Hepatocyte (in vitro differentiated cells): ENCODE measurements at regions not wholly inside any gene's neighbourhood (a gene's known extent, or its start where the extent isn't known, plus 50 kb on each side); places are given as distances from the start of the nearest gene placed in this dataset.

Experiments used
- DNase-seq: peaks from one replicate; pipeline ENCODE4 v3.0.0-alpha.2; 2016; ENCODE audit warnings: low spot score
- H2AFZ ChIP-seq: fragments of 200-600 bp; sonication (generic); 2 replicates; pipeline ENCODE4 v1.6.0; 2016; ENCODE audit warnings: antibody characterized with exemption, mild to moderate bottlenecking
- H3K27ac ChIP-seq: fragments of 200-600 bp; sonication (generic); 2 replicates; pipeline ENCODE4 v1.5.1; 2016; ENCODE audit warnings: mild to moderate bottlenecking
- H3K27me3 ChIP-seq: fragments of 200-600 bp; sonication (generic); 2 replicates; pipeline ENCODE4 v1.6.1; 2016
- H3K36me3 ChIP-seq: fragments of 200-600 bp; sonication (generic); replicated peaks from 2 replicates; pipeline ENCODE4 v1.5.1; 2016; ENCODE audit warnings: low read depth; ENCODE audit not compliant: insufficient read depth
- H3K4me1 ChIP-seq: fragments of 200-600 bp; sonication (generic); 2 replicates; pipeline ENCODE4 v1.5.1; 2016; ENCODE audit warnings: mild to moderate bottlenecking, moderate library complexity; ENCODE audit not compliant: insufficient read depth
- H3K4me2 ChIP-seq: fragments of 200-600 bp; sonication (generic); 2 replicates; pipeline ENCODE4 v1.6.0; 2016
- H3K4me3 ChIP-seq: fragments of 200-600 bp; sonication (generic); 2 replicates; pipeline ENCODE4 v1.5.1; 2016; ENCODE audit warnings: mild to moderate bottlenecking
- H3K79me2 ChIP-seq: fragments of 200-600 bp; sonication (generic); 2 replicates; pipeline ENCODE4 v1.6.0; 2017; ENCODE audit warnings: mild to moderate bottlenecking
- H3K9me2 ChIP-seq: fragments of 200-600 bp; sonication (generic); replicated peaks from 2 replicates; pipeline ENCODE4 v1.6.0; 2017; ENCODE audit warnings: mild to moderate bottlenecking; ENCODE audit not compliant: insufficient read depth
- H3K9me3 ChIP-seq: fragments of 200-600 bp; sonication (generic); 2 replicates; pipeline ENCODE4 v1.5.1; 2016; ENCODE audit warnings: low read depth, mild to moderate bottlenecking
- H4K20me1 ChIP-seq: fragments of 200-600 bp; sonication (generic); 2 replicates; pipeline ENCODE4 v1.6.0; 2016; ENCODE audit warnings: mild to moderate bottlenecking; ENCODE audit not compliant: insufficient read depth, poor library complexity, severe bottlenecking
- CTCF ChIP-seq: fragments of 200-600 bp; sonication (generic); IDR thresholded peaks from 2 replicates; pipeline ENCODE4 v1.5.1; 2016; ENCODE audit warnings: antibody characterized with exemption, mild to moderate bottlenecking; ENCODE audit not compliant: poor library complexity
- EZH2 ChIP-seq: fragments of 200-600 bp; sonication (generic); IDR thresholded peaks from 2 replicates; pipeline ENCODE4 v1.6.1; 2016; ENCODE audit warnings: antibody characterized with exemption, mild to moderate bottlenecking, borderline replicate concordance
- EZH2phosphoT487 ChIP-seq: fragments of 200-600 bp; sonication (generic); IDR thresholded peaks from one replicate; pipeline ENCODE4 v1.6.1; 2018; ENCODE audit warnings: antibody characterized with exemption, mild to moderate bottlenecking, low read depth, moderate library complexity; ENCODE audit not compliant: unreplicated experiment, severe bottlenecking
- WGBS: methylation state at CpG from one replicate; pipeline ENCODE4 v1.1.6; 2016; ENCODE audit warnings: low lambda C conversion rate; ENCODE audit errors: missing lambda C conversion rate; 5-methylcytosine and 5-hydroxymethylcytosine counted together

GRCh38 chr2:167345559-167345958, 457.3 kb downstream of the XIRP2 start:
- Histone ChIP-seq H3K4me1 (no peaks in the 10 kb centered on the region), H3K4me2 (no peak overlapping the region), H3K79me2 (no peaks in the 10 kb centered on the region), H3K27ac (no peak overlapping the region), H4K20me1 (no peaks in the 10 kb centered on the region), H3K9me3 (no peaks in the 10 kb centered on the region), H3K27me3 (no peaks in the 10 kb centered on the region), H3K36me3 (no peaks in the 10 kb centered on the region), H3K4me3 (no peak overlapping the region), H2AFZ (no peak overlapping the region), H3K9me2 (no peaks in the 10 kb centered on the region)
- DNase-seq = no peak
- no peak for TF ChIP-seq EZH2
- no peak for TF ChIP-seq EZH2phosphoT487
- no peak for TF ChIP-seq CTCF
- WGBS = 81% methylated on average over 2 of the region's 2 CpGs

GRCh38 chr2:167342769-167343168, 454.5 kb downstream of the XIRP2 start:
- Histone ChIP-seq H2AFZ (no peak overlapping the region), H3K9me3 (no peaks in the 10 kb centered on the region), H3K36me3 (no peaks in the 10 kb centered on the region), H3K4me2 (no peak overlapping the region), H3K9me2 (no peaks in the 10 kb centered on the region), H3K27me3 (no peaks in the 10 kb centered on the region), H3K4me3 (no peak overlapping the region), H3K4me1 (no peaks in the 10 kb centered on the region), H4K20me1 (no peaks in the 10 kb centered on the region), H3K27ac (no peak overlapping the region), H3K79me2 (no peaks in the 10 kb centered on the region)
- TF ChIP-seq CTCF (peak; percentile 17), EZH2phosphoT487 (no peak), EZH2 (no peak)
- DNase-seq = no peak
- WGBS = 72% methylated on average over 1 of the region's 1 CpG

- H3K27me3 ChIP-seq = no peaks in the 10 kb centered on the region
- no peak for DNase-seq
- H3K4me3 ChIP-seq = no peak overlapping the region
- no peak overlapping the region for H3K27ac ChIP-seq
- H3K4me2 ChIP-seq = no peak overlapping the region
- no peaks in the 10 kb centered on the region for H3K9me2 ChIP-seq
- no peaks in the 10 kb centered on the region for H3K79me2 ChIP-seq
- no peaks in the 10 kb centered on the region for H3K36me3 ChIP-seq
- 89% methylated on average over 4 of the region's 4 CpGs for WGBS
- no peaks in the 10 kb centered on the region for H3K9me3 ChIP-seq
- H2AFZ ChIP-seq = no peak overlapping the region
- TF ChIP-seq EZH2phosphoT487 (no peak), CTCF (no peak), EZH2 (no peak)
- H4K20me1 ChIP-seq = no peaks in the 10 kb centered on the region
- no peaks in the 10 kb centered on the region for H3K4me1 ChIP-seq
Observed at GRCh38 chr2:167340322-167340721, 452.0 kb downstream of the XIRP2 start.

GRCh38 chr2:167336213-167336612, 447.9 kb downstream of the XIRP2 start:
- no peak for DNase-seq
- H3K4me1 ChIP-seq = no peaks in the 10 kb centered on the region
- no peaks in the 10 kb centered on the region for H3K36me3 ChIP-seq
- H3K27me3 ChIP-seq = no peaks in the 10 kb centered on the region
- WGBS = 72% methylated on average over 2 of the region's 2 CpGs
- H3K9me2 ChIP-seq = no peaks in the 10 kb centered on the region
- H3K79me2 ChIP-seq = no peaks in the 10 kb centered on the region
- H3K4me3 ChIP-seq = no peak overlapping the region
- H3K27ac ChIP-seq = no peak overlapping the region
- H4K20me1 ChIP-seq = no peaks in the 10 kb centered on the region
- no peak overlapping the region for H3K4me2 ChIP-seq
- H2AFZ ChIP-seq = no peak overlapping the region
- H3K9me3 ChIP-seq = no peaks in the 10 kb centered on the region
- TF ChIP-seq CTCF (no peak), EZH2 (no peak), EZH2phosphoT487 (no peak)
